ENCODE measurements at regions not wholly inside any gene's neighbourhood (a gene's known extent, or its start where the extent isn't known, plus 50 kb on each side); places are given as distances from the start of the nearest gene placed in this dataset.

GRCh38 chr15:96068897-96069296 is 261.6 kb upstream of the NR2F2 start:
- TF ChIP-seq, protein P1, sequence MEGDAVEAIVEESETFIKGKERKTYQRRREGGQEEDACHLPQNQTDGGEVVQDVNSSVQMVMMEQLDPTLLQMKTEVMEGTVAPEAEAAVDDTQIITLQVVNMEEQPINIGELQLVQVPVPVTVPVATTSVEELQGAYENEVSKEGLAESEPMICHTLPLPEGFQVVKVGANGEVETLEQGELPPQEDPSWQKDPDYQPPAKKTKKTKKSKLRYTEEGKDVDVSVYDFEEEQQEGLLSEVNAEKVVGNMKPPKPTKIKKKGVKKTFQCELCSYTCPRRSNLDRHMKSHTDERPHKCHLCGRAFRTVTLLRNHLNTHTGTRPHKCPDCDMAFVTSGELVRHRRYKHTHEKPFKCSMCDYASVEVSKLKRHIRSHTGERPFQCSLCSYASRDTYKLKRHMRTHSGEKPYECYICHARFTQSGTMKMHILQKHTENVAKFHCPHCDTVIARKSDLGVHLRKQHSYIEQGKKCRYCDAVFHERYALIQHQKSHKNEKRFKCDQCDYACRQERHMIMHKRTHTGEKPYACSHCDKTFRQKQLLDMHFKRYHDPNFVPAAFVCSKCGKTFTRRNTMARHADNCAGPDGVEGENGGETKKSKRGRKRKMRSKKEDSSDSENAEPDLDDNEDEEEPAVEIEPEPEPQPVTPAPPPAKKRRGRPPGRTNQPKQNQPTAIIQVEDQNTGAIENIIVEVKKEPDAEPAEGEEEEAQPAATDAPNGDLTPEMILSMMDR (IDR thresholded peaks at IDR 0.05; ENCODE audit: low read depth, low read length): no peak
- TF ChIP-seq EZH2phosphoT487 (IDR thresholded peaks at IDR 0.05; ENCODE audit: low read depth): no peak

All from OCI-LY3 (cell line).